Prostate gland (tissue), 2 donors: ENCODE measurements at regions not wholly inside any gene's neighbourhood (a gene's known extent, or its start where the extent isn't known, plus 50 kb on each side); places are given as distances from the start of the nearest gene placed in this dataset.

Source experiments
- DNase-seq: peaks from one replicate; pipeline ENCODE4 v3.0.0-alpha.2; 2019; ENCODE audit warnings: low spot score
- H3K27ac ChIP-seq, 2 donors: fragments of 200-600 bp; sonication (generic); 2 replicates each; pipeline ENCODE4 v1.5.1; 2017 to 2019
- H3K27me3 ChIP-seq: fragments of 200-600 bp; sonication (generic); replicated peaks from 2 replicates; pipeline ENCODE4 v1.5.1; 2019; ENCODE audit not compliant: insufficient read depth
- H3K36me3 ChIP-seq, 2 donors: fragments of 200-600 bp; sonication (generic); 1 replicate in 1 of 2; 2 replicates in 1 of 2; pipeline versions ENCODE4 v1.5.1 to v1.8.1; 2017 to 2019
- H3K4me1 ChIP-seq: fragments of 200-600 bp; sonication (generic); replicated peaks from 2 replicates; pipeline ENCODE4 v1.5.1; 2019
- H3K4me3 ChIP-seq, 2 donors: fragments of 200-600 bp; sonication (generic); 2 replicates each; pipeline ENCODE4 v1.5.1; 2017 to 2019
- H3K9me3 ChIP-seq: fragments of 200-600 bp; sonication (generic); 2 replicates; pipeline ENCODE4 v1.5.1; 2017
- CTCF ChIP-seq, 4 experiments: fragments of 200-600 bp in 2 of 4; fragments of 450-650 bp in 2 of 4; sonication (generic) in 2 of 4; IDR thresholded peaks; 1 replicate in 3 of 4; 2 replicates in 1 of 4; pipeline ENCODE4 v1.5.1; 2016 to 2019; ENCODE audit warnings: antibody characterized with exemption in 4 of 4, mild to moderate bottlenecking in 2 of 4, moderate library complexity in 2 of 4
- POLR2A ChIP-seq: fragments of 450-650 bp; IDR thresholded peaks from one replicate; pipeline ENCODE4 v1.6.1; 2016; ENCODE audit warnings: antibody characterized with exemption, mild to moderate bottlenecking
- POLR2AphosphoS5 ChIP-seq: sonication (generic); formaldehyde crosslinking; IDR thresholded peaks from one replicate; pipeline ENCODE4 v1.6.1; 2017; ENCODE audit warnings: antibody characterized with exemption
- WGBS: methylation state at CpG from one replicate; pipeline ENCODE4 v1.1.5; 2018; 5-methylcytosine and 5-hydroxymethylcytosine counted together
- intact Hi-C: fragments of 100-400 bp; cut with DNase I; formaldehyde crosslinking; loops from one replicate; pipeline ENCODE4 v1.14.2; 2022

DNA sequence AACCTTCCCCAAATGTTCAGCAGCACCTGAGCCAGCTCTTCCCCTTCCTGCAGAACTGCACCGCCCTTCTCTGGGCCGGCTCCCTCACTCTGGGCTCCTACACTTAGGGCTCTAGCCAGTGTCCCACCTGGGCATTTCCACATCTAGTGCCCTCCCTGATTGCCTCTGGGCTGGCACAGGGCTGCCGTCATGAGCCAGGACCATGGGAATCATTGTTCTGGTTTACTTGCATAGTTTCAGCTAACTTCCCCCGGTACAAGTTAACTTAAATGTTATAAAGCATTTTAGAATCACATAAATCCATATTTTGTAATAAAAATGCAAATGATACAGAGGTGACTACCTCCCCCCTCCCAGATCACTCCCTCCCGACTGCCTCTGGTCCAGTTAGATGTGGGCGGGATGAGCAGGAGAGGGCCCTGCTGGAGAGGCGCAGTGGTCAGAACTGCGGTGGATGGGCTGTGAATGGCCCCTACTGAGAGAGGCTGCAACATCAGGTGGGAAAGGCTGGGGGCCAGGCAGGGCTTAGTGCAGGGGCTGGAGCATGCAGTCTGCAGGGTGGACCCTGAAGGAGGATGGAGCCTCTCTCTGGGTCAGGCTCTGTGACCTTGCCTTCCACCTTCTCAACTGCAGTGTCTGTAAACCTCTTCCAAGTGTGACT, 371.4 kb upstream of the C1orf174 start:
- 71% methylated on average over 8 of the region's 8 CpGs for WGBS
- Histone ChIP-seq H3K27me3 (peaks cover 6% of the 10 kb centered on the region), H3K4me1 (no peaks in the 10 kb centered on the region), H3K27ac (no peak overlapping the region), H3K9me3 (no peaks in the 10 kb centered on the region), H3K4me3 (no peak overlapping the region), H3K36me3 (no peaks in the 10 kb centered on the region)
- intact Hi-C loops, result no loop called here
- TF ChIP-seq POLR2AphosphoS5, result no peak
- no peak for TF ChIP-seq POLR2A
- no peak for TF ChIP-seq CTCF (IDR thresholded peaks at IDR 0.05)
- DNase-seq, result no peak

DNA sequence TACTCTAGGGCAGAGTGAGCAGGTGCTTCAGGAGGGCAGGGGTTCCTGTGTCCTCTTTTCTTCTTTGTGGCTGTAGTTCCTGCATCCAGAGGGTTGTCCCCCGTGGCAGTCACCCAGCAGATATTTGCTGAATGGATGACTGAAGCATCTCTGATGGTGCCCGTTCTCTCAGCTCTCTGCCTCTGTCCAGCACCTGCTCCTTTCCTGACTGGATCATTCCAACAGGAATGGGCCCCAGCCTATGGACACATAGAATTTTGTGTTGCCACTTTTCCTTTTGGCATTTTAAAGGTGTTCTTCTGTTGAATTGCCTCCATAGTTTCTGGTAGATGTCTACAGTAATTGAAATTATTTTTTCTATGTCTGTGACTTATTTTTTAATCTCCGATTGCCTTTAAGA, 372.5 kb upstream of the C1orf174 start:
- no peak for DNase-seq
- Histone ChIP-seq H3K36me3 (no peaks in the 10 kb centered on the region), H3K4me3 (no peak overlapping the region), H3K27me3 (peaks cover 5% of the 10 kb centered on the region), H3K9me3 (no peaks in the 10 kb centered on the region), H3K27ac (no peak overlapping the region), H3K4me1 (no peaks in the 10 kb centered on the region)
- intact Hi-C loops, result no loop called here
- TF ChIP-seq POLR2AphosphoS5, result no peak
- no peak for TF ChIP-seq POLR2A
- TF ChIP-seq CTCF (IDR thresholded peaks at IDR 0.05), result no peak
- 71% methylated on average over 3 of the region's 3 CpGs for WGBS

- H3K9me3 ChIP-seq, result no peaks in the 10 kb centered on the region
- DNase-seq, result no peak
- no peak overlapping the region for H3K27ac ChIP-seq
- 41% methylated on average over 3 of the region's 3 CpGs for WGBS
- intact Hi-C loops, result no loop called here
- H3K4me1 ChIP-seq, result no peaks in the 10 kb centered on the region
- H3K36me3 ChIP-seq, result no peaks in the 10 kb centered on the region
- H3K27me3 ChIP-seq, result no peaks in the 10 kb centered on the region
- no peak overlapping the region for H3K4me3 ChIP-seq
- TF ChIP-seq CTCF (IDR thresholded peaks at IDR 0.05) (no peak), POLR2A (no peak), POLR2AphosphoS5 (no peak)
Observed at GRCh38 chr1:4273243-4273642, 373.2 kb upstream of the C1orf174 start.

DNA sequence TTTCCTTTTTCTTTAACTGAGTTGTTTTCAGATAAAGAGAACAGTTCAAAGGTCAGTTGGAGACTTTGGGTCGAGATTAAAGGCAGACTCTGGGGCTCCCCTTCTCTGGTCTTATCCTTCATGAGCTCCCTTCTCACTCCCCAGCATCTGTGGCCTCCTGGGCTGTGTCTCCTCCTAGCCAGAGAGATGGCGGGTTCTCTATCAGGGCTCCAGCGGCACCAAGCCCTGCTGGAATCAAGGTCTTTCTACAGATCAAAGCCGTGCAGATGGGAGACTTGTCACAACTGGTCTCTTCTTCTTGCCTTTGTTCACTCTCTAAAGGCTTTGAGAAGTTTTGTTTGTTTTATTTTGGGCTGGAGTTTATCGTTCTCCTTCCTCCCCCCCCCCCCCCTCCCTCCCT, 373.7 kb upstream of the C1orf174 start:
- no peaks in the 10 kb centered on the region for H3K9me3 ChIP-seq
- H3K36me3 ChIP-seq, result no peaks in the 10 kb centered on the region
- H3K27ac ChIP-seq, result no peak overlapping the region
- H3K27me3 ChIP-seq, result no peaks in the 10 kb centered on the region
- H3K4me3 ChIP-seq, result no peak overlapping the region
- TF ChIP-seq CTCF (IDR thresholded peaks at IDR 0.05) (no peak), POLR2A (no peak), POLR2AphosphoS5 (no peak)
- DNase-seq, result no peak
- no peaks in the 10 kb centered on the region for H3K4me1 ChIP-seq
- 26% methylated on average over 5 of the region's 5 CpGs for WGBS
- intact Hi-C loops, result no loop called here

DNA sequence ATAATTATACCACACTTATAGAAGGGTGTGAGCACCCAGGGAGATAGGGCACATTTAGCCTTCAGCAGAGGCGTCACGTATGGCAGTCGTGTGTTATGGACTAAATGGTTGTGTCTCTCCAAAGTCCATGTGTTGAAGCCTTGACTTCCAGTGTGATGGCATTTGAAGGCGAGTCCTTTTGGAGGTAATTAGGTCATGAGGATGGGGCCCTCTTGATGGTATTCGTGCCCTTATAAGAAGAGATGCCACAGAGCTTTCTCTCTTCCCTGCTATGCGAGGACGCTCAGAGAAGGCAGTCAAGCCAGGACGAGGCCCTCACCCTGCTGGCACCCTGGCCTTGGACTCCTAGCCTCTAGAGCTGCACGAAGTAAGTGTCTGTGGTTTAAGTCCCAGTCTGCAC, 375.0 kb upstream of the C1orf174 start:
- intact Hi-C loops, result no loop called here
- Histone ChIP-seq H3K27ac (no peak overlapping the region), H3K4me1 (no peaks in the 10 kb centered on the region), H3K27me3 (no peaks in the 10 kb centered on the region), H3K4me3 (no peak overlapping the region), H3K9me3 (no peaks in the 10 kb centered on the region), H3K36me3 (no peaks in the 10 kb centered on the region)
- TF ChIP-seq CTCF (IDR thresholded peaks at IDR 0.05) (no peak), POLR2A (no peak), POLR2AphosphoS5 (no peak)
- 92% methylated on average over 9 of the region's 9 CpGs for WGBS
- no peak for DNase-seq
